NCI-H146 treated with DMSO at 0.1 percent for 48 hours (cell line): ENCODE measurements at regions not wholly inside any gene's neighbourhood (a gene's known extent, or its start where the extent isn't known, plus 50 kb on each side); places are given as distances from the start of the nearest gene placed in this dataset.

Experiments
- DNase-seq: peaks from one replicate; lab custom pipeline; 2025; ENCODE audit not compliant: unreplicated experiment; lab: John Stamatoyannopoulos, UW

DNA sequence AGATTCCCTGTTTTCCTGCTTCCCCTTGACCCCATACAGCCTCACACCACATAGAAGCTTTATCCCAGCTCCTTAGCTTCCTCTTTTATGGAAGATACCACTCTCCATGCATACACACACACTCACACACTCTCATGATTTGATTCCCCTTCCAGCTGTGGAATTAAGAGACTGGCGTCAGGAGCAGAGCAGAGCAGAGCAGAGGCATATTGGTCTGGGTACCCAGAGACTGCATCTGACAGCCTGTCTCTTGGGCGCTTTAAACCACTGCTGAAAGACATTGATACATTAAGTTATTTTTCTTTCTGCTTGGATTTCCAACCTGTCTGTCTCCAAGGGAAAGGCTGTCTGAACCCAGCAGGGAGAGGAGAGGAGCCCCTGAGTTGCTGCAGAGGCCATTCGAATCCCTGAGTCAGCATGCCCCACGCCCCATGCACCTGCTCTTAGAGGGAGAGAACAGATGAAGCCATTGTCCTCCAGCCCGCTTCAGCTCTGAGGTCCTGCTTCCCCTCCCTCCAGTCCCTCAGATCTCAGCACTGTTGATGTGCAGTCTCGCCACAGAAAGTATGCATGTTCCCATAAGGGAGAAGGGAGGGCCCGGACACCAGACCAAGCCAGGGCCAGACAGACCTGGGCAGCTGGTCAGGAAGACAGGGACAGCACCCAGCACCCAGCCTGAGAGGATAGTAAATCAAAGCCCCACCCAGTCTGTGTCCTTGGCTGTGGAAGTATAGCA, 66.7 kb upstream of the GJB5 start:
- no peak for DNase-seq

GRCh38 chr1:34690269-34690668, 64.6 kb upstream of the GJB5 start:
- DNase-seq, result no peak

GRCh38 chr1:34693081-34693480, 61.8 kb upstream of the GJB5 start:
- no peak for DNase-seq

DNA sequence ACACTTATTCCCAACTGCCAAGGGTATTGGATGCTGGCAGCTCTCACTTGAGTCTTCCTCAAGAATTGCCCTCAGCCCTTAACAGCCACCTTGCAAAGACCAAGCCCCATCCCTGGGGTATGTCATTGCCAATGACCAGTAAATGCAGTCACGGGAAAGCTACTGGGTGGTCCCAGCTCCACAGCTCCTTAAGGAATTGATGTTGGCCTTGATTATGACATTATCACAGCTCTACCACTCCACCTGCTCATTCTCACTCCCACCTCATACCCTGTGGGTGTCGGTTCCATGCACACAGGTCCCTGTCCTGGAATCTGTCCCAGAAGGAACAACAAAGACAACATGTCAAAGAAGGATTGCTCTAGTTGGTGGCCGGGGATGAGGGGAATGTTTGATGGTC, 60.5 kb upstream of the GJB5 start:
- DNase-seq, result no peak

GRCh38 chr1:34695580-34695979, 59.3 kb upstream of the GJB5 start:
- no peak for DNase-seq

DNA sequence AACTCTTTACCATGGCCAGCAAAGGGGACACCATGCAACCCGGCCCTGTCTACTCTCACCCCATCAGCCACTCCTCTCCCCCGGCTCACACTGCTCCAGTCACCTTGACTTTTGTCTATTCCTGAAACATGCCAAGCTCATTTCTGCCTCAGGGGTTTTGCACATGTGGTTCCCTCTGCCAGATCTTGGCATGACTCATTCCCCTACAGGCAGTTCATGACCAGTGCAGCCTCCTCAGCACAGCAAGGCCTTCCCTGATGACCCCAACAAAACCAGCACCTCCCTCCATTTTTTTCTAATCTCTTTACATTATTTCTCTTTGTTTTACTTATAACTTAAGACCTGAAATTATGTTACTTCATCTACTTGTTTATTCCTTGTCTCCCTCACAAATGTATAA, 58.6 kb upstream of the GJB5 start:
- DNase-seq, result no peak

DNA sequence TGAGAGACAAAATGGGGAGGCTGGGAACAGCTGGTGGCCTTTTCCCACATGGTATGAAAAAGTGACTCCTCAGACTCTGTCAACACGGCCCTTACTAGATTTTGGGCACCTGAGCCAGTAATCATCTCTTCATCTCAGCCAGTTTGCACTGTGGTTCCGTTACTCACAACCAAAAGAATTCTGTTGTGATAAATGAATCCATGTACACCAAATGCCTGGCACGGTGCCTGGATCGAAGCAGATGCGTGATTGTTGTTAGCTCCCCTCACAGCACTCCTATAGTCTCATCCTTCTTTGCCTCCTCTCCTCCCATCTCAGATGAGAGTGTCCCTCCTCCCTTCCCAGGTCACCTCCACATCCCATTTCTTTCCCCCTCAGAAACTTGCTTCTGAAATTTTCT, 57.9 kb upstream of the GJB5 start:
- no peak for DNase-seq

DNA sequence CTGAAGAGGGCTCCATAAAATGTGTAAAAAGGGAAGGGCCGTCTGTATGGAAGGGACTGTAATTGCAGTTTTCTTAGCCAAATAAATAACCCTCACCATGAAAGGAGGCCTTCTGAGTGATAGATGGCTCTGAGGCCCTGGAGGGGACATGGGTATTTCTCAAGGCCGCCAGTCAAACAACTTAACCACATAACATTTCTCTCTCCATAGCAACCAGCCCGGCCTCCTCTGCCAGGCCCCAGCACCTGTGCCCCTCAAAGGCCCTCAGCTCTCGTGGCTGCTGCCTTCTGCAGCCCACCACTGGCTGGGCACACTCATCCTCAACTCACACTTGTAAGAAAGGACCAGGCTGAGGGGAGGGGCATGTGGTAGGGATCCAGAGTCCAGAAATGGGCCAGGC, 57.0 kb upstream of the GJB5 start:
- DNase-seq, result no peak

DNA sequence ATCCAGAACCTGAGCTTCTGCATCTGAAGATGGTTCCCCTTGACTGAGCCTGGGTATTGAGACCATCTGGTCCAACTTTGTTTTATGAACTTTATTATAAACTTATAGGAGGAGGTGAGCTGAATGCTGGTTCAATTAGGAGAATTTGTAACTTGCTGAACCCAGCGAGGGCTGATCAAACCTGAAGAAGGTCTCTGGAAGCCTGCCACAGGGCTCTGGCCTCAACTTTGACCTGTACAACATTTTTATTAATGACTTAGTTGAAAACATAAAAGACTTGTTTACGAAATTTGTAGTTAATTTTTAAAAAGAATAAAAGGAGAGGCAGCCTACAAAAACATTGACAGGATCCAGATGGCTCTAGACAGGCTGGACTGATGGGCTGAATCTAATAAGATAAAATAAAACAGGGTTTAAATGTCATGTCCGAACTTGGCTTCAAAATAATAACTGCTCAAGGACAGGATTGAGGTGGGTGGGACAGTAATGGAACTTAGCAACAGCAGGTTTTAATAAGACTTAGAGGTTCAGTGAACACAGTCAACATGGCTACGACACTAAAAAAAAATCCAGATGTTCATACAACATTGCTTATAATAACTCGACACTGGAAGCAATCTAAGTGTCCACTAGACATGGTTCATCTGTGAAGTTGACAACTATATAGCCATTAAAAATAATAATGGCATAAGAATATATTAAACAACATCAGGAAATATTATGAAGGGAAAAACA, 53.4 kb upstream of the GJB5 start:
- no peak for DNase-seq
